Caco-2 (cell line): ENCODE measurements at regions not wholly inside any gene's neighbourhood (a gene's known extent, or its start where the extent isn't known, plus 50 kb on each side); places are given as distances from the start of the nearest gene placed in this dataset.

Experiments
- BruUV-seq: library from RNA; stranded (reverse); fragments of 400-500 nt; replicated peaks from 2 replicates; lab custom pipeline; 2021; lab: Mats Ljungman, UMichigan
- CTCF ChIA-PET: fragments of 300-600 bp; sonication (Branson Sonifier 250); formaldehyde crosslinking; loops from one replicate; lab custom pipeline; 2022; ENCODE audit warnings: antibody characterized with exemption; lab: Charles Lee
- POLR2A ChIA-PET: fragments of 300-600 bp; sonication (Branson Sonifier 250); formaldehyde crosslinking; loops from one replicate; lab custom pipeline; 2022; ENCODE audit warnings: antibody characterized with exemption; lab: Charles Lee
- DNase-seq, 2 experiments: peaks; one replicate each; pipeline versions ENCODE4 v3.0.0 to v3.0.0-alpha.2; 2020 to 2022
- H3K27me3 ChIP-seq: replicated peaks from 2 replicates; pipeline ENCODE4 v1.6.0; 2011; ENCODE audit warnings: low read length; ENCODE audit not compliant: control insufficient read depth, insufficient read depth
- H3K36me3 ChIP-seq: 2 replicates; pipeline ENCODE4 v1.5.1; 2011; ENCODE audit warnings: low read length; ENCODE audit not compliant: control insufficient read depth, insufficient read depth
- H3K4me1 ChIP-seq: fragments of 250-450 bp; sonication (Bioruptor Pico); 2 replicates; pipeline ENCODE4 v1.5.1; 2020; ENCODE audit warnings: mild to moderate bottlenecking
- H3K4me3 ChIP-seq: 2 replicates; pipeline ENCODE4 v1.5.1; 2011; ENCODE audit warnings: low read depth, mild to moderate bottlenecking, control low read depth, low read length
- H3K9me3 ChIP-seq: fragments of 250-450 bp; sonication (Bioruptor Pico); 2 replicates; pipeline ENCODE4 v1.5.1; 2020; ENCODE audit warnings: mild to moderate bottlenecking, moderate library complexity
- H3K27ac Mint-ChIP-seq: one replicate; pipeline ENCODE4 v1.8.0; 2022; ENCODE audit warnings: mixed read lengths; ENCODE audit not compliant: unreplicated experiment
- H3K27me3 Mint-ChIP-seq: one replicate; pipeline ENCODE4 v1.8.0; 2022; ENCODE audit warnings: mixed read lengths; ENCODE audit not compliant: insufficient read depth, unreplicated experiment
- H3K36me3 Mint-ChIP-seq: one replicate; pipeline ENCODE4 v1.8.0; 2022; ENCODE audit warnings: mild to moderate bottlenecking, mixed read lengths; ENCODE audit not compliant: insufficient read depth, unreplicated experiment
- H3K4me1 Mint-ChIP-seq: one replicate; pipeline ENCODE4 v1.8.0; 2022; ENCODE audit warnings: low read depth, mixed read lengths; ENCODE audit not compliant: unreplicated experiment
- H3K4me3 Mint-ChIP-seq: one replicate; pipeline ENCODE4 v1.8.0; 2022; ENCODE audit warnings: mild to moderate bottlenecking, moderate library complexity, mixed read lengths; ENCODE audit not compliant: unreplicated experiment
- H3K9me3 Mint-ChIP-seq: one replicate; pipeline ENCODE4 v1.8.0; 2022; ENCODE audit warnings: mixed read lengths; ENCODE audit not compliant: unreplicated experiment
- CTCF ChIP-seq, 2 experiments: fragments of 200-600 bp in 1 of 2; IDR thresholded peaks; 1 replicate in 1 of 2; 2 replicates in 1 of 2; pipeline versions ENCODE4 v1.5.1 to v1.8.0; 2011 to 2022; ENCODE audit warnings: antibody characterized with exemption in 1 of 2, control low read depth in 1 of 2, inconsistent platforms in 1 of 2, low read depth in 1 of 2, low read length in 1 of 2, mild to moderate bottlenecking in 1 of 2, moderate library complexity in 1 of 2; ENCODE audit not compliant: insufficient read depth in 1 of 2, severe bottlenecking in 1 of 2, unreplicated experiment in 1 of 2
- intact Hi-C: fragments of 100-400 bp; cut with micrococcal nuclease; formaldehyde crosslinking; loops from one replicate; pipeline ENCODE4 v1.10.0; 2022; ENCODE audit not compliant: unreplicated experiment

GRCh38 chr1:59198564-59198963 lies 98.3 kb upstream of the FGGY start:
- Histone ChIP-seq H3K4me1 (peaks cover 21% of the 10 kb centered on the region), H3K27me3 (no peaks in the 10 kb centered on the region), H3K36me3 (no peaks in the 10 kb centered on the region), H3K4me3 (no peak overlapping the region), H3K9me3 (no peaks in the 10 kb centered on the region)
- intact Hi-C loops = no loop called here
- Mint-ChIP-seq H3K27ac (no peak overlapping the region), H3K4me3 (no peak overlapping the region), H3K9me3 (no peaks in the 10 kb centered on the region), H3K4me1 (peaks cover 14% of the 10 kb centered on the region), H3K36me3 (peaks cover 6% of the 10 kb centered on the region), H3K27me3 (no peaks in the 10 kb centered on the region)
- CTCF ChIA-PET = no interaction called here
- no peak for TF ChIP-seq CTCF (IDR thresholded peaks at IDR 0.05; ENCODE audit: insufficient read depth in 1 of 2, low read depth in 1 of 2, low read length in 1 of 2, severe bottlenecking in 1 of 2, unreplicated experiment in 1 of 2)
- DNase-seq = no peak
- BruUV-seq = no TSS peak
- POLR2A ChIA-PET = no interaction called here

GRCh38 chr1:59199147-59199546 lies 97.7 kb upstream of the FGGY start:
- Mint-ChIP-seq H3K36me3 (peaks cover 6% of the 10 kb centered on the region), H3K9me3 (no peaks in the 10 kb centered on the region), H3K4me1 (peaks cover 14% of the 10 kb centered on the region), H3K27me3 (no peaks in the 10 kb centered on the region), H3K27ac (peak overlapping the region; percentile 71), H3K4me3 (no peak overlapping the region)
- ChIA-PET CTCF (interaction anchor here (1.4 kb wide), 1 partner anchor 13 kb away, joined by 5 read pairs; no protein-coding TSS in a partner anchor), POLR2A (interaction anchor here (0.5 kb wide), 1 partner anchor 98 kb away, joined by 4 read pairs; no protein-coding TSS in a partner anchor)
- intact Hi-C loops = no loop called here
- H3K36me3 ChIP-seq = no peaks in the 10 kb centered on the region
- DNase-seq = no peak
- TF ChIP-seq CTCF (IDR thresholded peaks at IDR 0.05; ENCODE audit: insufficient read depth in 1 of 2, low read depth in 1 of 2, low read length in 1 of 2, severe bottlenecking in 1 of 2, unreplicated experiment in 1 of 2) = no peak
- H3K4me3 ChIP-seq = no peak overlapping the region
- H3K9me3 ChIP-seq = no peaks in the 10 kb centered on the region
- H3K4me1 ChIP-seq = peaks cover 15% of the 10 kb centered on the region; the same call in 1 of the 2 replicates
- H3K27me3 ChIP-seq = no peaks in the 10 kb centered on the region
- no TSS peak for BruUV-seq

- BruUV-seq = no TSS peak
- TF ChIP-seq CTCF (IDR thresholded peaks at IDR 0.05; ENCODE audit: insufficient read depth in 1 of 2, low read depth in 1 of 2, low read length in 1 of 2, severe bottlenecking in 1 of 2, unreplicated experiment in 1 of 2) = no peak
- H3K27me3 ChIP-seq = no peaks in the 10 kb centered on the region
- Mint-ChIP-seq H3K9me3 (peaks cover 4% of the 10 kb centered on the region), H3K4me1 (peaks cover 14% of the 10 kb centered on the region), H3K36me3 (peaks cover 6% of the 10 kb centered on the region), H3K27me3 (no peaks in the 10 kb centered on the region), H3K27ac (peak overlapping the region; percentile 71), H3K4me3 (no peak overlapping the region)
- H3K36me3 ChIP-seq = no peaks in the 10 kb centered on the region
- H3K9me3 ChIP-seq = no peaks in the 10 kb centered on the region
- CTCF ChIA-PET = interaction anchor here (1.4 kb wide), 1 partner anchor 13 kb away, joined by 5 read pairs; no protein-coding TSS in a partner anchor
- POLR2A ChIA-PET = interaction anchor here (0.5 kb wide), 1 partner anchor 97 kb away, joined by 4 read pairs; no protein-coding TSS in a partner anchor
- H3K4me3 ChIP-seq = no peak overlapping the region
- peaks cover 13% of the 10 kb centered on the region; the same call in 1 of the 2 replicates for H3K4me1 ChIP-seq
- peak; percentile 46 to 56 for DNase-seq
- intact Hi-C loops = loop anchor here (1.0 kb wide), 1 partner anchor 14 kb away; no protein-coding TSS in a partner anchor
These were observed 97.0 kb upstream of the FGGY start for GRCh38 chr1:59199719-59200376.
